GM18858 (cell line): ENCODE measurements at regions not wholly inside any gene's neighbourhood (a gene's known extent, or its start where the extent isn't known, plus 50 kb on each side); places are given as distances from the start of the nearest gene placed in this dataset.

Experiments used
- ATAC-seq: cut with Tn5 transposase; IDR thresholded peaks from one replicate; pipeline ENCODE4 v1.9.1; 2021; ENCODE audit not compliant: unreplicated experiment

DNA sequence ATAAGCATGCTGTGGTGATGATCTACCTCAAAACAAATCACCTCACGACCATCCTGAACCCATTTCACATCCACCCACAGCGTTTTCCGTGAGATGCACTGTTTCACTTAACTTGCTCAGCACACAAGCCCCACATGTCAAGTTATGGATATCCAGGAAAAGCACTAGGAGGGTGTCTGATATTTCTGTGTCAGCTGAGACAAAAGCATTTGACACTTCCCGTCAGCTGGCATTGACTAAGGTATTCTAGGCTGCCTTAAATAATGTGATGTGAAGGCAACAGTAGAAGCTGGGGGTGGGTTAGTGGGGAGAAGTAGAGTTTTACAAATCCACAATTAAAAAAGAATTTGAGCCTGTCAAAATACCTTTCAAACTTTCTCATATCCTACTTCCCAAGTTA lies 68.7 kb upstream of the MDFIC start:
- no peak for ATAC-seq

DNA sequence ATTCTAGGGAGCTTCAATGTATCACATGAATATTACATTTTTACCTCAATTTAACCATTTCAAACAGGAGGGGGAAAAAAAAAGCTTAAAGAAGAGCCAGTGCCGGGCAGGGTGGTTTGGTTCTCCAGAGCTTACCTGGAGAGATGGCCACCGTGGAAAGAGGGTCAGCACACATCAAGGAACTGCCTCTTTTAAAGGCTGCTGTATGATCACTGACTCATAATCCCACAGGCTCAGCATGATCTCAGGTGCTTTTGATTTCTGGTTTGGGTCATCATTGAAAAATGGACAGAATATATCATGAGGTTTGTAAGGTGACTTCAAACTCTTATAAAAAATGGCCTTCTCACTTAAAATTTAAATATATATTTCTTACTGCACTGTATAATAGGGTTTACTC lies 67.5 kb upstream of the MDFIC start:
- ATAC-seq, result no peak

DNA sequence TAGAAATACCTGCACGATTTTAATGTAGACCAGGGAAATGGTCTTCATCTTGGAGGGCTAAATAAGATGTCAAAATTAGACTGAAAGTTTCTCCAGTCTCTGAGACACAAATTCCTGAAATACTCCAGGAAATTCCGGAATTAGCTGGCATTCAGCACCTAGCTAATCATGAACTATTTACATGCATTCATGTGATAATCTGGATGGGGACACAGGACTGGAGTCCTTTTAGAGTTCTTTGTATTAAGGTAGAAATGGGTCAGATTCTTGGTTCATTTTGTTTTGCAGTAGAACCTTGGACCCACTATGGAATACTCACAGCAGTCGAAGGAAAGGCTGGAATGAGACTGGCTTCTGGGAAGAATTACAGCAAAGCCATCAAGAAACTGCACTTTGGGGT lies 65.3 kb upstream of the MDFIC start:
- no peak for ATAC-seq

DNA sequence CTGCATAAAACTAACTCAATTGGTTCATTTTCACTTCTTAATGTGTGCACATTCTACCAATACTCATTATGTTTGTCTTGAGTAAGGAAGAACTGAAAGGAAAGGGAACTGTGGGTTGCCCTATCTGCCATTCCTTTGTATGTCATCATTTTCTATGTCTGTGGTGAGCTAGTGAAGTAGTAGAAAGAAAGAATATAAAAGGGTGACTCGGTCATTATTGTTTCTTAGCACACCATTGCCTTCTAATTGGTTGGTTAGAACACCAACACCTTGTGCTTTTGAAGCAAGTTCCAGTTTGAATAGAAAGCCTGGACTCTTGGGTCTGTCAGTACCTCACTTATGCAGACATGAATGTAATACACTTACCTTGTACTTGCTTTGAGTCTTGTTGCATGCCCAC lies 64.3 kb upstream of the MDFIC start:
- ATAC-seq, result no peak

DNA sequence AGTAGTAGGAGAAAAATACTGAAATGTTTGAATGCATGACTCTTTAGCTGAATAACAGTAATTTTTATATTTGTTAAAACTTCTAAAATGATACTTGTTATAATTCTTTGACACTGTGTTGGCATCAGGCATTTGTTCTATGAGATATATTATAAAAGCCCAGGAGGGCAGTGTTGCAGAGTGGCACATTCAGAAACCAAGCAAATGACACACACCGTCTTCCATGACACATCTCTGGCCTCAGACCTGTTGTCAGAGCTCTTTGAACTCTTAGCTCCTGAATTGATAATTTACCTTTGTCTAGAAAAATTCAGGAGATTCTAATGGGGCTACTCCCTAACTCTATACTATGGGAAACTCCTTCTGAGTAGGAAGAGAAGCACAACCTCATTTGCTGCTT lies 62.4 kb upstream of the MDFIC start:
- ATAC-seq, result no peak

DNA sequence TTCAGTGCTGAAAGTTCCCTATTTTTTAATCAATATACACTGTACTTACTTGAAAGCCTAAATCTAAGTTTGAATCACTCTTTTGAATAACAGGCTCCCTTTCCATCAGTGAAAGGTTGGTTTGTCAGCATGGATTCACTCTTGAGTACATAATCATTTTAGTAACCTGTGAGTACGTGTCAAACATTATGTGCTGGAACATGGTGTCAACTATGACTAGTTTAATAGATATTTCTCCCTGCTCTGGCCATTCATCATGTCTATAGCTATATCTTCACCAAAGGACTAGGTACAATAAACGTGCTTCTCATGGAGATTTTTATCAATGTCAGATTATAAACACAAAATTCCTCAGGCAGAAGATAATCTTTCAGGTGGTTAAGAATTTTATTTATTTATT lies 61.7 kb upstream of the MDFIC start:
- ATAC-seq, result no peak

DNA sequence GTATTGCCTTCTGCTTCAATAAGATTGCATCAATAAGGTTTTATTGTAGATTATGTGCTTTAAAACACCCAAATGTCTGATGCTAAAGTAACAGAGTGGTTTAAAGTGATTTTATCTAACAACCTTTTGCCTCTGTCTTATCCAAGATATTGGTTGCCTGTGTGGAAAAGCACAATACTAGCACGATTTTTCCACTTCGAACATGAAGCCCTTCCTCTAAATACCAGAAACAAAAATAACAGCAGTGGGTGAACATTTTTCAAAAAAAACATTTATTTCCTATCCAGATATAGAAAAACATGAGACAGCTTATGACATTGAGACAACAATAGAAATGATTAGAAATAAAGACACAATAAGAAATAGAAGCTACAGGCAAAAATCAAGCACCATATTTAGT lies 59.5 kb upstream of the MDFIC start:
- ATAC-seq, result no peak

DNA sequence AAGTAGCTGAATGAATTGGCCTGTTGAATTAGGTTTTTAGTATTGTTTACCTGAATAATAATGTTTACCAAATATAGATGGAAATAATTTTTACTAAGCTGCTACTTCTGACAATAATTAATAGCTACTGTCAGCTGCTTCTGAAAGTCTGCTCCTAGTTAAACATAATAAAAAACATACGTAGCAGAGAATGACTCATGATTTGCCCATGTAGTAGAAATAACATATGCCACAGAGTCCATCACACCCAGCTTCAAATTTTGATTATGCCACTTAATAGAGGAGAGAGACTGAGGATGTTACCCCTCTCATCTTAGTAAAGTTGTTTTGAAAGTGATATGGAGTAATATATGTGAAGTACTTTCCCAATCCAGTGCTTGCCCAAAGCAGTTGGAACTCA lies 57.6 kb upstream of the MDFIC start:
- no peak for ATAC-seq

DNA sequence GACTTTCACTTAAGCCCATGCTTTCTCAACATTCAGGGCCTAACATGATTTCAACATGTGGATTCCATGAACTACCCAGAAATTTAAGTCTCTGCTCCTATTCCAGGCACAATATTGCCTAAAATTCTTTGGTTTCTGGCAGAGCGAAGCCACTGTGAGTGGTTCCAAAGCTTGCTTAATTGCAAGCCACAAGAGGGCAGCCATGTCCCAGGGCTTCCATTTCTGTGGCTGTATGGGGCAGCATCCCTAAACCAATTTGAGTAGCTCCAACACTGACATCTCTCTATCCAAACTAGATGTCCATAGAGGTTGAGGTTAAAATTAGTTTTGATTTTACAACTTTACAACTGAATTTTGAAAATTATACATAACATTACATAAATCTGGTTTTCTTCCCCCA lies 56.3 kb upstream of the MDFIC start:
- ATAC-seq, result peak; percentile 86
